ENCODE measurements at regions not wholly inside any gene's neighbourhood (a gene's known extent, or its start where the extent isn't known, plus 50 kb on each side); places are given as distances from the start of the nearest gene placed in this dataset.

DNA sequence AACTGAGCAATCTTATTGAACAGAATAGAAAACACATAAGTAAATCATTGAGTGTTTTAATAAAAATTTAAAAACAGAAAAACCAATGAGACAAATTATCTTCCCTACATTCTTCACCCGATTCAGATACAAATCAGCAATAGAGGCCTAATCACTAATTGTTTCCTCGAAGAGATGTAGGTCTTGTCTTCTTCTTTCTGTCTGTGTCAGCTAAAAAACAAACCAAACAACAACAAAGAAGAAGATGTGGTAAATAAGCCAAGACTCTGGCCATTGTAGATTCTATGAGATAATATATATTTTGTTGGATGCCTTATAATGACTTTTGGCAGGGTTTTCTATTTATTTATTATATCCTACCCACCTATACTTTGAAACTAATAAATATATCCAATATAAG is 200.9 kb upstream of the FSIP2 start:
- FAIRE-seq (no peak), ATAC-seq (no peak), DNase-seq (ENCODE audit: extremely low read depth in 1 of 4, low spot score in 3 of 4) (no peak)
- ChIA-PET POLR2A (no interaction called here), CTCF (ENCODE audit: low intra/inter-chr PET ratio) (no interaction called here)
- Histone ChIP-seq H3K27me3 (ENCODE audit: control insufficient read depth in 2 of 2, insufficient read depth in 2 of 2, low read length in 2 of 2) (no peaks in the 10 kb centered on the region), H3K4me1 (replicated peaks in 1 of 2; ENCODE audit: control insufficient read depth in 2 of 2, insufficient read depth in 2 of 2, low read length in 2 of 2) (no peaks in the 10 kb centered on the region), H3K79me2 (ENCODE audit: control insufficient read depth, insufficient read depth, low read length) (no peaks in the 10 kb centered on the region), H4K20me1 (replicated peaks; ENCODE audit: control insufficient read depth, insufficient read depth, low read length) (no peaks in the 10 kb centered on the region), H3K36me3 (ENCODE audit: control insufficient read depth, insufficient read depth, low read length) (no peaks in the 10 kb centered on the region), H3K4me3 (no peak overlapping the region), H3K27ac (ENCODE audit: extremely low read depth, low read depth, low read length) (no peak overlapping the region), H2AFZ (ENCODE audit: low read depth, low read length) (no peak overlapping the region), H3K4me2 (ENCODE audit: insufficient read depth, low read length) (no peak overlapping the region), H3K9me3 (replicated peaks; ENCODE audit: control insufficient read depth, insufficient read depth, low read depth, low read length) (no peaks in the 10 kb centered on the region), H3K9ac (ENCODE audit: insufficient read depth in 1 of 2, low read depth in 2 of 2, low read length in 2 of 2) (no peak overlapping the region), H3K9me1 (ENCODE audit: control insufficient read depth, insufficient read depth, low read length) (no peaks in the 10 kb centered on the region)
- WGBS (ENCODE audit: insufficient coverage, low coverage, missing lambda C conversion rate) = 0% methylated on average over 2 of the region's 2 CpGs
- BruUV-seq (replicated peaks) = no TSS peak
- intact Hi-C loops (cut with micrococcal nuclease) = no loop called here
- in situ Hi-C loops (cut with MboI) = no loop called here
- no peak for TF ChIP-seq KHSRP (IDR thresholded peaks at IDR 0.05)
- TF ChIP-seq ZBTB8A (IDR thresholded peaks at IDR 0.05; ENCODE audit: partially characterized antibody) = no peak
- no peak for TF ChIP-seq IFI16 (CRISPR knock-in tag; IDR thresholded peaks at IDR 0.05)
- TF ChIP-seq ZNF24 (IDR thresholded peaks at IDR 0.05) = no peak
- TF ChIP-seq KDM4B (IDR thresholded peaks at IDR 0.05; ENCODE audit: borderline replicate concordance in 2 of 2, low read depth in 1 of 2) = no peak
- TF ChIP-seq, protein P1, sequence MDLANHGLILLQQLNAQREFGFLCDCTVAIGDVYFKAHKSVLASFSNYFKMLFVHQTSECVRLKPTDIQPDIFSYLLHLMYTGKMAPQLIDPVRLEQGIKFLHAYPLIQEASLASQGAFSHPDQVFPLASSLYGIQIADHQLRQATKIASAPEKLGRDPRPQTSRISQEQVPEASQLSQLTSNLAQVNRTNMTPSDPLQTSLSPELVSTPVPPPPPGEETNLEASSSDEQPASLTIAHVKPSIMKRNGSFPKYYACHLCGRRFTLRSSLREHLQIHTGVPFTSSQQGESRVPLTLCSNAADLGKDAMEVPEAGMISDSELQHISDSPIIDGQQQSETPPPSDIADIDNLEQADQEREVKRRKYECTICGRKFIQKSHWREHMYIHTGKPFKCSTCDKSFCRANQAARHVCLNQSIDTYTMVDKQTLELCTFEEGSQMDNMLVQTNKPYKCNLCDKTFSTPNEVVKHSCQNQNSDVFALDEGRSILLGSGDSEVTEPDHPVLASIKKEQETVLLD (IDR thresholded peaks at IDR 0.05) = no peak
- no peak for TF ChIP-seq MCM3 (IDR thresholded peaks at IDR 0.05)
- TF ChIP-seq, protein P2, sequence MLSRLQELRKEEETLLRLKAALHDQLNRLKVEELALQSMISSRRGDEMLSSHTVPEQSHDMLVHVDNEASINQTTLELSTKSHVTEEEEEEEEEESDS (CRISPR knock-in tag; IDR thresholded peaks at IDR 0.05) = no peak
- no peak for TF ChIP-seq ETV6 (IDR thresholded peaks at IDR 0.05; ENCODE audit: borderline replicate concordance in 1 of 2, low read depth in 2 of 2, low read length in 1 of 2)
- TF ChIP-seq ETV6 (CRISPR knock-in tag; IDR thresholded peaks at IDR 0.05; ENCODE audit: borderline replicate concordance) = no peak
- no peak for TF ChIP-seq ZNF140 (CRISPR knock-in tag; IDR thresholded peaks at IDR 0.05)
- TF ChIP-seq, protein P3, sequence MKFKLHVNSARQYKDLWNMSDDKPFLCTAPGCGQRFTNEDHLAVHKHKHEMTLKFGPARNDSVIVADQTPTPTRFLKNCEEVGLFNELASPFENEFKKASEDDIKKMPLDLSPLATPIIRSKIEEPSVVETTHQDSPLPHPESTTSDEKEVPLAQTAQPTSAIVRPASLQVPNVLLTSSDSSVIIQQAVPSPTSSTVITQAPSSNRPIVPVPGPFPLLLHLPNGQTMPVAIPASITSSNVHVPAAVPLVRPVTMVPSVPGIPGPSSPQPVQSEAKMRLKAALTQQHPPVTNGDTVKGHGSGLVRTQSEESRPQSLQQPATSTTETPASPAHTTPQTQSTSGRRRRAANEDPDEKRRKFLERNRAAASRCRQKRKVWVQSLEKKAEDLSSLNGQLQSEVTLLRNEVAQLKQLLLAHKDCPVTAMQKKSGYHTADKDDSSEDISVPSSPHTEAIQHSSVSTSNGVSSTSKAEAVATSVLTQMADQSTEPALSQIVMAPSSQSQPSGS (CRISPR knock-in tag; IDR thresholded peaks at IDR 0.05) = no peak
- TF ChIP-seq, protein P4, sequence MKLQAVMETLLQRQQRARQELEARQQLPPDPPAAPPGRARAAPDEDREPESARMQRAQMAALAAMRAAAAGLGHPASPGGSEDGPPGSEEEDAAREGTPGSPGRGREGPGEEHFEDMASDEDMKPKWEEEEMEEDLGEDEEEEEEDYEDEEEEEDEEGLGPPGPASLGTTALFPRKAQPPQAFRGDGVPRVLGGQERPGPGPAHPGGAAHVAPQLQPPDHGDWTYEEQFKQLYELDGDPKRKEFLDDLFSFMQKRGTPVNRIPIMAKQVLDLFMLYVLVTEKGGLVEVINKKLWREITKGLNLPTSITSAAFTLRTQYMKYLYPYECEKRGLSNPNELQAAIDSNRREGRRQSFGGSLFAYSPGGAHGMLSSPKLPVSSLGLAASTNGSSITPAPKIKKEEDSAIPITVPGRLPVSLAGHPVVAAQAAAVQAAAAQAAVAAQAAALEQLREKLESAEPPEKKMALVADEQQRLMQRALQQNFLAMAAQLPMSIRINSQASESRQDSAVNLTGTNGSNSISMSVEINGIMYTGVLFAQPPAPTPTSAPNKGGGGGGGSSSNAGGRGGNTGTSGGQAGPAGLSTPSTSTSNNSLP (IDR thresholded peaks at IDR 0.05; ENCODE audit: borderline replicate concordance, low read depth, low read length) = no peak
- no peak for TF ChIP-seq NR1H2 (CRISPR knock-in tag; IDR thresholded peaks at IDR 0.05)
- TF ChIP-seq RBM22 (IDR thresholded peaks at IDR 0.05; ENCODE audit: low read depth, low read length, poor library complexity, severe bottlenecking) = no peak
- TF ChIP-seq TOE1 (IDR thresholded peaks at IDR 0.05; ENCODE audit: borderline replicate concordance) = no peak
- TF ChIP-seq TOE1 (CRISPR knock-in tag; IDR thresholded peaks at IDR 0.05; ENCODE audit: borderline replicate concordance, low read depth) = no peak
- TF ChIP-seq, protein P5, sequence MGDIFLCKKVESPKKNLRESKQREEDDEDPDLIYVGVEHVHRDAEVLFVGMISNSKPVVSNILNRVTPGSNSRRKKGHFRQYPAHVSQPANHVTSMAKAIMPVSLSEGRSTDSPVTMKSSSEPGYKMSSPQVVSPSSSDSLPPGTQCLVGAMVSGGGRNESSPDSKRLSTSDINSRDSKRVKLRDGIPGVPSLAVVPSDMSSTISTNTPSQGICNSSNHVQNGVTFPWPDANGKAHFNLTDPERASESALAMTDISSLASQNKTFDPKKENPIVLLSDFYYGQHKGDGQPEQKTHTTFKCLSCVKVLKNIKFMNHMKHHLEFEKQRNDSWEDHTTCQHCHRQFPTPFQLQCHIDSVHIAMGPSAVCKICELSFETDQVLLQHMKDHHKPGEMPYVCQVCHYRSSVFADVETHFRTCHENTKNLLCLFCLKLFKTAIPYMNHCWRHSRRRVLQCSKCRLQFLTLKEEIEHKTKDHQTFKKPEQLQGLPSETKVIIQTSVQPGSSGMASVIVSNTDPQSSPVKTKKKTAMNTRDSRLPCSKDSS (IDR thresholded peaks at IDR 0.05; ENCODE audit: low read depth, partially characterized antibody) = no peak
- TF ChIP-seq ESRRA (IDR thresholded peaks at IDR 0.05; ENCODE audit: borderline replicate concordance, low read depth) = no peak
